ENCODE measurements at regions not wholly inside any gene's neighbourhood (a gene's known extent, or its start where the extent isn't known, plus 50 kb on each side); places are given as distances from the start of the nearest gene placed in this dataset.

- no peak for TF ChIP-seq POLR2AphosphoS5 (IDR thresholded peaks at IDR 0.05; ENCODE audit: low read depth, low read length)
- TF ChIP-seq REST (IDR thresholded peaks at IDR 0.05; ENCODE audit: insufficient read depth in 1 of 2, low read depth in 2 of 2, low read length in 2 of 2), result no peak
- no peak for TF ChIP-seq SIN3A (IDR thresholded peaks at IDR 0.05; ENCODE audit: borderline replicate concordance, insufficient read depth, low read length)
- no peak for TF ChIP-seq TAF1 (IDR thresholded peaks at IDR 0.05; ENCODE audit: borderline replicate concordance, insufficient read depth, low read length)
These were observed 248.6 kb downstream of the NDUFA10 start for GRCh38 chr2:239776436-239777005.
